ENCODE measurements at regions not wholly inside any gene's neighbourhood (a gene's known extent, or its start where the extent isn't known, plus 50 kb on each side); places are given as distances from the start of the nearest gene placed in this dataset.

GRCh38 chr6:169118346-169118830 is 135.3 kb downstream of the THBS2 start:
- TF ChIP-seq GATA3 (IDR thresholded peaks at IDR 0.05; ENCODE audit: low read depth, low read length) (no peak), GATA2 (IDR thresholded peaks at IDR 0.05; ENCODE audit: low read depth, low read length) (no peak)

All from SH-SY5Y (cell line).